Vagina (tissue), 2 donors: ENCODE measurements at regions not wholly inside any gene's neighbourhood (a gene's known extent, or its start where the extent isn't known, plus 50 kb on each side); places are given as distances from the start of the nearest gene placed in this dataset.

Experiments used
- DNase-seq, 2 donors: peaks; one replicate each; pipeline ENCODE4 v3.0.0-alpha.2; 2017; ENCODE audit errors: extremely low spot score in 2 of 2
- H3K27ac ChIP-seq: fragments of 200-600 bp; sonication (generic); one replicate; pipeline ENCODE4 v1.5.1; 2019
- H3K27me3 ChIP-seq: fragments of 200-600 bp; sonication (generic); one replicate; pipeline ENCODE4 v1.5.1; 2019
- H3K36me3 ChIP-seq, 2 donors: fragments of 200-600 bp; sonication (generic); one replicate each; pipeline ENCODE4 v1.5.1; 2017 to 2019
- H3K4me1 ChIP-seq: fragments of 200-600 bp; sonication (generic); one replicate; pipeline ENCODE4 v1.5.1; 2019
- H3K4me3 ChIP-seq, 2 donors: fragments of 200-600 bp; sonication (generic); 1 replicate in 1 of 2; 2 replicates in 1 of 2; pipeline ENCODE4 v1.5.1; 2016 to 2019
- H3K9me3 ChIP-seq: fragments of 200-600 bp; sonication (generic); one replicate; pipeline ENCODE4 v1.5.1; 2019
- CTCF ChIP-seq, 3 experiments: fragments of 450-650 bp in 2 of 3; fragments of 200-600 bp in 1 of 3; sonication (generic) in 1 of 3; IDR thresholded peaks; one replicate each; pipeline ENCODE4 v1.5.1; 2017 to 2019; ENCODE audit warnings: antibody characterized with exemption in 3 of 3, mild to moderate bottlenecking in 2 of 3, moderate library complexity in 2 of 3
- POLR2A ChIP-seq, 2 donors: fragments of 450-650 bp; IDR thresholded peaks; one replicate each; pipeline ENCODE4 v1.6.1; 2017; ENCODE audit warnings: antibody characterized with exemption in 2 of 2, mild to moderate bottlenecking in 2 of 2, moderate library complexity in 2 of 2
- POLR2AphosphoS5 ChIP-seq, 2 donors: sonication (generic); formaldehyde crosslinking; IDR thresholded peaks; one replicate each; pipeline ENCODE4 v1.9.0; 2017; ENCODE audit warnings: antibody characterized with exemption in 2 of 2, mild to moderate bottlenecking in 2 of 2, low read depth in 1 of 2; ENCODE audit not compliant: insufficient read depth in 1 of 2
- intact Hi-C: fragments of 100-400 bp; cut with DNase I; formaldehyde crosslinking; loops from one replicate; pipeline ENCODE4 v1.15.1; 2023

DNA sequence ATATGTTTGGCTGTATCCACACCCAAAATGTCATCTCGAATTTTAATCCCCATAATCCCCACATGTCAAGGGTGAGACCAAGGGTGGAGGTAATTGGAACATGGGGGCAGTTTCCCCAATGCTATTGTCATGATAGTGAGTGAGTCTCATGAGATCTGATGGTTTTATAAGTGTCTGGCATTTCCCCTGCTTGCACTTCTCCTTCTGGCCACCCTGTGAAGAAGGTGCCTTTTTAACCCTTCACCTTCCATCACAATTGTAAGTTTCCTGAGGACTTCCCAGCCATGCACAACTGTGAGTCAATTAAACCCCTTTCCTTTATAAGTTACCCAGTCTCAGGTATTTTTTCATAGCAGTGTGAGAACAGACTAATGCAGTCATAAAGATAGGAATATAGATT, 216.7 kb upstream of the SSTR1 start:
- Histone ChIP-seq H3K9me3 (no peaks in the 10 kb centered on the region), H3K36me3 (no peaks in the 10 kb centered on the region), H3K4me1 (no peaks in the 10 kb centered on the region), H3K27me3 (no peaks in the 10 kb centered on the region), H3K27ac (no peak overlapping the region), H3K4me3 (no peak overlapping the region)
- TF ChIP-seq CTCF (IDR thresholded peaks at IDR 0.05) (no peak), POLR2A (IDR thresholded peaks at IDR 0.05) (no peak), POLR2AphosphoS5 (IDR thresholded peaks at IDR 0.05; ENCODE audit: insufficient read depth in 1 of 2, low read depth in 1 of 2) (no peak)
- intact Hi-C loops: no loop called here
- DNase-seq: no peak

DNA sequence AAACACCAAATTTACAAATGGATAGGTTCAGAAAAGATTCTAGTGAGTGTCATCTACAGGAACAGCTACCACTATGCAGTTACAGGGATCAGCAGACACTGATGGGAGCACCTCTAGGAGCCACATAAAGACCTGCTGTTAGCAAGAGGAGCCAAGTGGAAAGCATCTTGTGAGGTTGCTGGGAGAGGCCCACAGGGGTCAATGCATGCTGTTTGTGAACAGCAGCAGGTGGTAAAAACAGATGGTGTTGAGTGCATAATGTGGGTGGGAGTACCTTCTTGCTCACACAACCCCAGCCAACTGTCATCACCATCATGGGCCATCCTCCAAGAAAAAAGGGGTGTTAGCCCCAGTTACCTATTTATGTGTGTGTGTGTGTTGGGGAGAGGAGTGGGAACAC, 215.2 kb upstream of the SSTR1 start:
- TF ChIP-seq POLR2AphosphoS5 (IDR thresholded peaks at IDR 0.05; ENCODE audit: insufficient read depth in 1 of 2, low read depth in 1 of 2) (no peak), POLR2A (IDR thresholded peaks at IDR 0.05) (no peak), CTCF (IDR thresholded peaks at IDR 0.05) (no peak)
- no peak for DNase-seq
- intact Hi-C loops: no loop called here
- no peak overlapping the region for H3K27ac ChIP-seq
- no peak overlapping the region for H3K4me3 ChIP-seq
- no peaks in the 10 kb centered on the region for H3K27me3 ChIP-seq
- H3K36me3 ChIP-seq: no peaks in the 10 kb centered on the region
- no peaks in the 10 kb centered on the region for H3K4me1 ChIP-seq
- no peaks in the 10 kb centered on the region for H3K9me3 ChIP-seq

DNA sequence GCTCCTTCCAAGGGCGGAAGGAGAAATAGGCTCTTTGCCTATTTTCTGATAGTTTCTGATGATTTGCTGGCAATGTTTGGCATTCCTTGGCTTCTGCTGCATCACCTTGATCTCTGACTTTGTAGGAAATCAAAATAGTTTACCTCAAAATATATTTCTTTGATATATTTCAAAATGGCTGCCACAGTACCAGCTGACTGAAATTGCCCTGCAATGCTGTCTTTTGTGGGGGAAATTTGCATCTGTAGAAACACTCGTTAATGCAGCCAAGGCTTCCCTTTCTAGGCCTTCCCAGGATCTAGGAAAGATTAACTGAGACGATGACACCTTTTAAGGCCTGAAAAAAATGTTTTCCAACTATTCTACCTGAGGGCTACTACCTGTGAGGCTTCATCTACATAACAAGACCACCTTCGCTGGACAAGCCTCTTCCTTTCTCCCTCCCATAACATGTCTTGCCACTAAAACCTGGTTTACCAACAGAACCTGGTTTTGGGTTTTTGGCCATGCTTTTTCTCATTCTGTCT, 212.8 kb upstream of the SSTR1 start:
- H3K4me3 ChIP-seq: no peak overlapping the region
- H3K9me3 ChIP-seq: no peaks in the 10 kb centered on the region
- no peak overlapping the region for H3K27ac ChIP-seq
- no peak for DNase-seq
- H3K4me1 ChIP-seq: no peaks in the 10 kb centered on the region
- H3K36me3 ChIP-seq: no peaks in the 10 kb centered on the region
- TF ChIP-seq POLR2A (IDR thresholded peaks at IDR 0.05) (no peak), CTCF (IDR thresholded peaks at IDR 0.05) (no peak), POLR2AphosphoS5 (IDR thresholded peaks at IDR 0.05; ENCODE audit: insufficient read depth in 1 of 2, low read depth in 1 of 2) (no peak)
- H3K27me3 ChIP-seq: no peaks in the 10 kb centered on the region
- intact Hi-C loops: no loop called here

GRCh38 chr14:37997017-37997416, 210.7 kb upstream of the SSTR1 start:
- TF ChIP-seq POLR2A (IDR thresholded peaks at IDR 0.05) (no peak), CTCF (IDR thresholded peaks at IDR 0.05) (no peak), POLR2AphosphoS5 (IDR thresholded peaks at IDR 0.05; ENCODE audit: insufficient read depth in 1 of 2, low read depth in 1 of 2) (no peak)
- Histone ChIP-seq H3K36me3 (no peaks in the 10 kb centered on the region), H3K27me3 (no peaks in the 10 kb centered on the region), H3K9me3 (no peaks in the 10 kb centered on the region), H3K4me1 (no peaks in the 10 kb centered on the region), H3K4me3 (no peak overlapping the region), H3K27ac (no peak overlapping the region)
- intact Hi-C loops: no loop called here
- DNase-seq: no peak

DNA sequence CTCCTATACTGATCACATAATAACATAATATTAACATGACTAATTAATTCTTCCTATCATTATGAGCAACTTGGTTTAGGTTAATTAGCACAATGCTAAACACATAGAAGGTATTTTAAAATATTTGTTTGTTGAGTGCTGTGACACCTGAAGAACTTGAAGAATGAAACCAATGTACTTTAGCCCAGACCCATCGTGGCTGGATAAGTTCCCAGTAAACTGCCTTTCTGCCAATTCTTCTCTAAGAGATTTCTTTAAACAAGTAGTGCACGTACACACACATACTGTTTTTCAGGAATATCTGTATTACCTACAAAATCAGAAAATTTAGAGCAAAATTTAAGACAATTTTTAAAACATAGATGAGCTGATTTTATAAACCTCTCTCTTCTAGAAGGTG, 207.4 kb upstream of the SSTR1 start:
- TF ChIP-seq CTCF (IDR thresholded peaks at IDR 0.05) (no peak), POLR2A (IDR thresholded peaks at IDR 0.05) (no peak), POLR2AphosphoS5 (IDR thresholded peaks at IDR 0.05; ENCODE audit: insufficient read depth in 1 of 2, low read depth in 1 of 2) (no peak)

More for the DNA sequence above, 207.4 kb upstream of the SSTR1 start:
- DNase-seq: no peak
- intact Hi-C loops: no loop called here
- no peak overlapping the region for H3K4me3 ChIP-seq
- no peaks in the 10 kb centered on the region for H3K4me1 ChIP-seq
- H3K27me3 ChIP-seq: no peaks in the 10 kb centered on the region
- H3K36me3 ChIP-seq: no peaks in the 10 kb centered on the region
- no peak overlapping the region for H3K27ac ChIP-seq
- H3K9me3 ChIP-seq: no peaks in the 10 kb centered on the region
